Neural cell (in vitro differentiated cells): ENCODE measurements at regions not wholly inside any gene's neighbourhood (a gene's known extent, or its start where the extent isn't known, plus 50 kb on each side); places are given as distances from the start of the nearest gene placed in this dataset.

ENCODE experiments used
- H2AFZ ChIP-seq: fragments of 200-600, 300-800 bp; sonication (generic), shearing (Covaris generic); 2 replicates; pipeline ENCODE4 v1.6.0; 2014; ENCODE audit warnings: low read depth, mild to moderate bottlenecking, antibody characterized with exemption, low read length, moderate library complexity
- H3F3A ChIP-seq: fragments of 200-600 bp; shearing (Covaris generic); 2 replicates; pipeline ENCODE4 v1.6.1; 2016; ENCODE audit warnings: mild to moderate bottlenecking, moderate library complexity, mixed read lengths, antibody characterized with exemption, low read length; ENCODE audit not compliant: insufficient read depth, poor library complexity, severe bottlenecking
- H3K27ac ChIP-seq: fragments of 200-600, 300-800 bp; sonication (generic), shearing (Covaris generic); 2 replicates; pipeline ENCODE4 v1.5.1; 2014; ENCODE audit warnings: mild to moderate bottlenecking, low read length, moderate library complexity
- H3K27me3 ChIP-seq: fragments of 300-800, 200-600 bp; sonication (generic), shearing (Covaris generic); 2 replicates; pipeline ENCODE4 v1.6.0; 2014; ENCODE audit warnings: mild to moderate bottlenecking, low read depth, low read length, moderate library complexity; ENCODE audit not compliant: insufficient read depth
- H3K36me3 ChIP-seq: fragments of 300-800, 200-600 bp; sonication (generic), shearing (Covaris generic); 2 replicates; pipeline ENCODE4 v1.5.1; 2014; ENCODE audit warnings: mild to moderate bottlenecking, antibody characterized with exemption, low read length, moderate library complexity; ENCODE audit not compliant: insufficient read depth
- H3K4me2 ChIP-seq: fragments of 300-800, 200-600 bp; sonication (generic), shearing (Covaris generic); 2 replicates; pipeline ENCODE4 v1.6.0; 2014; ENCODE audit warnings: mild to moderate bottlenecking, low read length
- H3K4me3 ChIP-seq: fragments of 300-800, 200-600 bp; sonication (generic), shearing (Covaris generic); 2 replicates; pipeline ENCODE4 v1.5.1; 2014; ENCODE audit warnings: mild to moderate bottlenecking, low read length, moderate library complexity
- H3K79me2 ChIP-seq: fragments of 200-600 bp; shearing (Covaris generic); replicated peaks from 2 replicates; pipeline ENCODE4 v1.6.0; 2014; ENCODE audit warnings: mild to moderate bottlenecking, low read length, moderate library complexity; ENCODE audit not compliant: insufficient read depth
- H3K9ac ChIP-seq: fragments of 300-800, 200-600 bp; sonication (generic), shearing (Covaris generic); 2 replicates; pipeline ENCODE4 v1.6.1; 2016; ENCODE audit warnings: mild to moderate bottlenecking, low read length, mixed read lengths
- H3K9me2 ChIP-seq: fragments of 200-600 bp; shearing (Covaris generic); 2 replicates; pipeline ENCODE4 v1.6.1; 2016; ENCODE audit warnings: mild to moderate bottlenecking, low read length, mixed read lengths; ENCODE audit not compliant: insufficient read depth
- H3K9me3 ChIP-seq: fragments of 200-600, 300-800 bp; sonication (generic), shearing (Covaris generic); 2 replicates; pipeline ENCODE4 v1.6.1; 2016; ENCODE audit warnings: mild to moderate bottlenecking, mixed run types, low read length, moderate library complexity, mixed read lengths
- H4K20me1 ChIP-seq: fragments of 200-600 bp; shearing (Covaris generic); 2 replicates; pipeline ENCODE4 v1.6.1; 2016; ENCODE audit warnings: mild to moderate bottlenecking, mixed run types; ENCODE audit not compliant: insufficient read depth
- CTCF ChIP-seq: fragments of 450-650 bp; IDR thresholded peaks from 2 replicates; pipeline ENCODE4 v1.5.1; 2014; ENCODE audit warnings: antibody characterized with exemption, mild to moderate bottlenecking, moderate library complexity; ENCODE audit not compliant: poor library complexity, severe bottlenecking
- EP300 ChIP-seq: fragments of 450-650 bp; conservative IDR thresholded peaks from 2 replicates; pipeline ENCODE4 v1.6.1; 2014; ENCODE audit warnings: antibody characterized with exemption, mild to moderate bottlenecking, moderate library complexity; ENCODE audit not compliant: poor library complexity, severe bottlenecking
- EZH2 ChIP-seq: fragments of 200-600, 300-800 bp; shearing (Covaris generic), sonication (generic); IDR thresholded peaks from 2 replicates; pipeline ENCODE4 v1.6.1; 2014; ENCODE audit warnings: antibody characterized with exemption, low read length, borderline replicate concordance, mild to moderate bottlenecking; ENCODE audit not compliant: insufficient read depth, poor library complexity, severe bottlenecking
- MXI1 ChIP-seq: fragments of 450-650 bp; conservative IDR thresholded peaks from 2 replicates; pipeline ENCODE4 v1.6.1; 2014; ENCODE audit warnings: antibody characterized with exemption, mild to moderate bottlenecking; ENCODE audit not compliant: poor library complexity, severe bottlenecking
- POLR2AphosphoS5 ChIP-seq: IDR thresholded peaks from 2 replicates; pipeline ENCODE4 v1.6.1; 2012
- RAD21 ChIP-seq: fragments of 450-650 bp; conservative IDR thresholded peaks from 2 replicates; pipeline ENCODE4 v1.6.1; 2014; ENCODE audit warnings: antibody characterized with exemption, mild to moderate bottlenecking, moderate library complexity
- REST ChIP-seq: IDR thresholded peaks from 2 replicates; pipeline ENCODE4 v1.6.1; 2012; ENCODE audit warnings: borderline replicate concordance
- SMC3 ChIP-seq: fragments of 450-650 bp; conservative IDR thresholded peaks from 2 replicates; pipeline ENCODE4 v1.6.1; 2014; ENCODE audit warnings: antibody characterized with exemption, mild to moderate bottlenecking, moderate library complexity; ENCODE audit not compliant: poor library complexity
- TAF1 ChIP-seq: IDR thresholded peaks from 2 replicates; pipeline ENCODE4 v1.6.1; 2012; ENCODE audit warnings: low read depth

GRCh38 chr5:119808024-119808423, 178.7 kb downstream of the FAM170A start:
- no peak overlapping the region for H2AFZ ChIP-seq
- H3K27me3 ChIP-seq, result no peaks in the 10 kb centered on the region
- no peak overlapping the region for H3K4me3 ChIP-seq
- H3K9me3 ChIP-seq, result no peaks in the 10 kb centered on the region
- no peaks in the 10 kb centered on the region for H3K79me2 ChIP-seq
- H3K9me2 ChIP-seq, result no peaks in the 10 kb centered on the region
- no peaks in the 10 kb centered on the region for H3K36me3 ChIP-seq
- H3K9ac ChIP-seq, result no peak overlapping the region
- H3K4me2 ChIP-seq, result no peak overlapping the region
- H3F3A ChIP-seq, result no peaks in the 10 kb centered on the region
- TF ChIP-seq CTCF (no peak), EP300 (no peak), RAD21 (no peak), POLR2AphosphoS5 (no peak), SMC3 (no peak), EZH2 (no peak), REST (no peak), MXI1 (no peak), TAF1 (no peak)
- H4K20me1 ChIP-seq, result no peaks in the 10 kb centered on the region
- no peak overlapping the region for H3K27ac ChIP-seq

GRCh38 chr5:119808474-119808873, 179.1 kb downstream of the FAM170A start:
- H3F3A ChIP-seq, result no peaks in the 10 kb centered on the region
- no peaks in the 10 kb centered on the region for H3K36me3 ChIP-seq
- no peak overlapping the region for H2AFZ ChIP-seq
- no peaks in the 10 kb centered on the region for H3K27me3 ChIP-seq
- no peaks in the 10 kb centered on the region for H3K79me2 ChIP-seq
- H3K27ac ChIP-seq, result no peak overlapping the region
- H3K9ac ChIP-seq, result no peak overlapping the region
- H3K4me3 ChIP-seq, result no peak overlapping the region
- no peaks in the 10 kb centered on the region for H3K9me2 ChIP-seq
- no peaks in the 10 kb centered on the region for H3K9me3 ChIP-seq
- TF ChIP-seq POLR2AphosphoS5 (no peak), RAD21 (no peak), EP300 (no peak), CTCF (no peak), SMC3 (no peak), REST (no peak), EZH2 (no peak), MXI1 (no peak), TAF1 (no peak)
- H4K20me1 ChIP-seq, result no peaks in the 10 kb centered on the region
- no peak overlapping the region for H3K4me2 ChIP-seq
